Memory B cell (primary cell): ENCODE measurements at regions not wholly inside any gene's neighbourhood (a gene's known extent, or its start where the extent isn't known, plus 50 kb on each side); places are given as distances from the start of the nearest gene placed in this dataset.
"Not testable (repeated sequence)": the region's sequence is repeated elsewhere in the genome, so short reads cannot be mapped to it uniquely, and the experiment has no call there.

ENCODE experiments used
- ATAC-seq: fragments of 150-1000 bp; cut with Tn5 transposase; 2 replicates; pipeline ENCODE4 v1.10.0; 2021; ENCODE audit warnings: low read depth, mild to moderate bottlenecking, moderate library complexity
- DNase-seq, 2 donors: peaks; one replicate each; pipeline ENCODE4 v3.0.0; 2022; ENCODE audit warnings: low spot score in 2 of 2
- H3K27ac Mint-ChIP-seq: one replicate; pipeline ENCODE4 v1.8.0; 2022; ENCODE audit warnings: mild to moderate bottlenecking, moderate library complexity, mixed read lengths
- H3K27me3 Mint-ChIP-seq: one replicate; pipeline ENCODE4 v1.8.0; 2022; ENCODE audit warnings: mixed read lengths
- H3K36me3 Mint-ChIP-seq: one replicate; pipeline ENCODE4 v1.8.0; 2022; ENCODE audit warnings: mild to moderate bottlenecking, mixed read lengths
- H3K4me1 Mint-ChIP-seq: one replicate; pipeline ENCODE4 v1.8.0; 2022; ENCODE audit warnings: mixed read lengths
- H3K4me3 Mint-ChIP-seq: one replicate; pipeline ENCODE4 v1.8.0; 2022; ENCODE audit warnings: mild to moderate bottlenecking, moderate library complexity, mixed read lengths
- H3K9me3 Mint-ChIP-seq: one replicate; pipeline ENCODE4 v1.8.0; 2022; ENCODE audit warnings: mixed read lengths

GRCh38 chr4:148857239-148857972, 415.2 kb upstream of the NR3C2 start:
- Mint-ChIP-seq H3K4me3 (no peak overlapping the region), H3K36me3 (peaks cover 2% of the 10 kb centered on the region), H3K4me1 (no peaks in the 10 kb centered on the region), H3K9me3 (no peaks in the 10 kb centered on the region), H3K27ac (no peak overlapping the region), H3K27me3 (no peaks in the 10 kb centered on the region)
- DNase-seq: no peak
- no peak for ATAC-seq

GRCh38 chr4:148854203-148854602, 412.0 kb upstream of the NR3C2 start:
- H3K27me3 Mint-ChIP-seq: no peaks in the 10 kb centered on the region
- H3K27ac Mint-ChIP-seq: no peak overlapping the region
- ATAC-seq (no peak), DNase-seq (no peak)
- no peaks in the 10 kb centered on the region for H3K9me3 Mint-ChIP-seq
- peaks cover 2% of the 10 kb centered on the region for H3K36me3 Mint-ChIP-seq
- no peaks in the 10 kb centered on the region for H3K4me1 Mint-ChIP-seq
- H3K4me3 Mint-ChIP-seq: no peak overlapping the region

- no peak for ATAC-seq
- no peaks in the 10 kb centered on the region for H3K9me3 Mint-ChIP-seq
- DNase-seq: no peak
- H3K4me1 Mint-ChIP-seq: no peaks in the 10 kb centered on the region
- H3K4me3 Mint-ChIP-seq: no peak overlapping the region
- H3K27ac Mint-ChIP-seq: no peak overlapping the region
- no peaks in the 10 kb centered on the region for H3K27me3 Mint-ChIP-seq
- peaks cover 2% of the 10 kb centered on the region for H3K36me3 Mint-ChIP-seq
These were observed 410.0 kb upstream of the NR3C2 start for GRCh38 chr4:148852092-148852699.

- DNase-seq: no peak
- Mint-ChIP-seq H3K36me3 (no peaks in the 10 kb centered on the region), H3K27me3 (no peaks in the 10 kb centered on the region), H3K4me1 (no peaks in the 10 kb centered on the region), H3K4me3 (no peak overlapping the region), H3K27ac (peak overlapping the region; percentile 64), H3K9me3 (no peaks in the 10 kb centered on the region)
- ATAC-seq: no peak
These were observed 408.2 kb upstream of the NR3C2 start for GRCh38 chr4:148850257-148850995.

- no peak for DNase-seq
- Mint-ChIP-seq H3K4me3 (no peak overlapping the region), H3K36me3 (no peaks in the 10 kb centered on the region), H3K27ac (no peak overlapping the region), H3K27me3 (no peaks in the 10 kb centered on the region), H3K9me3 (no peaks in the 10 kb centered on the region), H3K4me1 (no peaks in the 10 kb centered on the region)
- ATAC-seq: no peak
These were observed 407.4 kb upstream of the NR3C2 start for GRCh38 chr4:148849581-148849980.

- Mint-ChIP-seq H3K36me3 (no peaks in the 10 kb centered on the region), H3K27me3 (no peaks in the 10 kb centered on the region), H3K27ac (no peak overlapping the region), H3K9me3 (no peaks in the 10 kb centered on the region), H3K4me1 (no peaks in the 10 kb centered on the region), H3K4me3 (no peak overlapping the region)
- no peak for ATAC-seq
- DNase-seq: no peak
These were observed 405.5 kb upstream of the NR3C2 start for GRCh38 chr4:148847544-148848255.

GRCh38 chr4:148845609-148846008, 403.4 kb upstream of the NR3C2 start:
- H3K27ac Mint-ChIP-seq: no peak overlapping the region
- H3K36me3 Mint-ChIP-seq: no peaks in the 10 kb centered on the region
- no peak overlapping the region for H3K4me3 Mint-ChIP-seq
- H3K9me3 Mint-ChIP-seq: no peaks in the 10 kb centered on the region
- no peaks in the 10 kb centered on the region for H3K27me3 Mint-ChIP-seq
- ATAC-seq (no peak), DNase-seq (no peak)
- no peaks in the 10 kb centered on the region for H3K4me1 Mint-ChIP-seq

- Mint-ChIP-seq H3K9me3 (no peaks in the 10 kb centered on the region), H3K4me3 (no peak overlapping the region), H3K27ac (no peak overlapping the region), H3K36me3 (no peaks in the 10 kb centered on the region), H3K27me3 (no peaks in the 10 kb centered on the region), H3K4me1 (no peaks in the 10 kb centered on the region)
- no peak for DNase-seq
- no peak for ATAC-seq
These were observed 401.4 kb upstream of the NR3C2 start for GRCh38 chr4:148843625-148844024.

- DNase-seq (no peak), ATAC-seq (no peak)
- H3K27ac Mint-ChIP-seq: no peak overlapping the region
- no peak overlapping the region for H3K4me3 Mint-ChIP-seq
- no peaks in the 10 kb centered on the region for H3K27me3 Mint-ChIP-seq
- H3K4me1 Mint-ChIP-seq: no peaks in the 10 kb centered on the region
- no peaks in the 10 kb centered on the region for H3K9me3 Mint-ChIP-seq
- no peaks in the 10 kb centered on the region for H3K36me3 Mint-ChIP-seq
These were observed 400.6 kb upstream of the NR3C2 start for GRCh38 chr4:148842843-148843242.

GRCh38 chr4:148837571-148837970, 395.4 kb upstream of the NR3C2 start:
- H3K36me3 Mint-ChIP-seq, H3K27ac Mint-ChIP-seq, ATAC-seq, H3K4me3 Mint-ChIP-seq, H3K9me3 Mint-ChIP-seq, DNase-seq, H3K27me3 Mint-ChIP-seq: not testable (repeated sequence)
- peaks cover 14% of the 10 kb centered on the region for H3K4me1 Mint-ChIP-seq

- Mint-ChIP-seq H3K9me3 (peaks cover 6% of the 10 kb centered on the region), H3K36me3 (no peaks in the 10 kb centered on the region), H3K4me3 (peak overlapping the region; percentile 58), H3K27ac (peak overlapping the region; percentile 67), H3K4me1 (peaks cover 14% of the 10 kb centered on the region), H3K27me3 (no peaks in the 10 kb centered on the region)
- ATAC-seq (peak; percentile 83), DNase-seq (no peak)
These were observed 392.8 kb upstream of the NR3C2 start for GRCh38 chr4:148834804-148835631.

GRCh38 chr4:148831945-148832344, 389.7 kb upstream of the NR3C2 start:
- DNase-seq (no peak), ATAC-seq (no peak)
- Mint-ChIP-seq H3K4me1 (peaks cover 14% of the 10 kb centered on the region), H3K36me3 (peaks cover 2% of the 10 kb centered on the region), H3K4me3 (no peak overlapping the region), H3K27me3 (no peaks in the 10 kb centered on the region), H3K9me3 (peaks cover 8% of the 10 kb centered on the region), H3K27ac (no peak overlapping the region)

- DNase-seq (no peak), ATAC-seq (no peak)
- Mint-ChIP-seq H3K4me3 (no peak overlapping the region), H3K27me3 (no peaks in the 10 kb centered on the region), H3K4me1 (peaks cover 5% of the 10 kb centered on the region), H3K9me3 (peaks cover 4% of the 10 kb centered on the region), H3K36me3 (peaks cover 2% of the 10 kb centered on the region), H3K27ac (no peak overlapping the region)
These were observed 386.1 kb upstream of the NR3C2 start for GRCh38 chr4:148828291-148828690.
